Smooth muscle cell (in vitro differentiated cells): ENCODE measurements at regions not wholly inside any gene's neighbourhood (a gene's known extent, or its start where the extent isn't known, plus 50 kb on each side); places are given as distances from the start of the nearest gene placed in this dataset.

Experiments used
- DNase-seq: peaks from one replicate; lab custom pipeline; 2025; ENCODE audit not compliant: unreplicated experiment; lab: John Stamatoyannopoulos, UW
- H2AFZ ChIP-seq: fragments of 200-600 bp; sonication (generic); 2 replicates; pipeline ENCODE4 v1.6.0; 2016; ENCODE audit warnings: antibody characterized with exemption, low read depth, mild to moderate bottlenecking
- H3F3A ChIP-seq: fragments of 200-600 bp; sonication (generic); 2 replicates; pipeline ENCODE4 v1.6.0; 2017; ENCODE audit warnings: antibody characterized with exemption, low read depth
- H3K27ac ChIP-seq: fragments of 200-600 bp; sonication (generic); 2 replicates; pipeline ENCODE4 v1.5.1; 2016; ENCODE audit warnings: low read depth, mild to moderate bottlenecking
- H3K27me3 ChIP-seq: fragments of 200-600 bp; sonication (generic); 2 replicates; pipeline ENCODE4 v1.6.1; 2016; ENCODE audit warnings: low read depth, mild to moderate bottlenecking
- H3K36me3 ChIP-seq: fragments of 200-600 bp; sonication (generic); 2 replicates; pipeline ENCODE4 v1.5.1; 2016; ENCODE audit warnings: low read depth
- H3K4me1 ChIP-seq: fragments of 200-600 bp; sonication (generic); 2 replicates; pipeline ENCODE4 v1.5.1; 2016; ENCODE audit warnings: low read depth
- H3K4me2 ChIP-seq: fragments of 200-600 bp; sonication (generic); 2 replicates; pipeline ENCODE4 v1.6.0; 2016; ENCODE audit warnings: mild to moderate bottlenecking
- H3K4me3 ChIP-seq: fragments of 200-600 bp; sonication (generic); 2 replicates; pipeline ENCODE4 v1.5.1; 2016; ENCODE audit warnings: mild to moderate bottlenecking
- H3K79me2 ChIP-seq: fragments of 200-600 bp; sonication (generic); 2 replicates; pipeline ENCODE4 v1.6.0; 2016; ENCODE audit warnings: low read depth, mild to moderate bottlenecking
- H3K9ac ChIP-seq: fragments of 200-600 bp; sonication (generic); 2 replicates; pipeline ENCODE4 v1.6.0; 2016; ENCODE audit warnings: low read depth
- H3K9me3 ChIP-seq: fragments of 200-600 bp; sonication (generic); replicated peaks from 2 replicates; pipeline ENCODE4 v1.5.1; 2016; ENCODE audit warnings: low read depth
- H4K20me1 ChIP-seq: fragments of 200-600 bp; sonication (generic); 2 replicates; pipeline ENCODE4 v1.6.0; 2016; ENCODE audit warnings: low read depth
- WGBS: methylation state at CpG from one replicate; pipeline ENCODE4 v1.1.7; 2016; ENCODE audit warnings: low lambda C conversion rate; 5-methylcytosine and 5-hydroxymethylcytosine counted together
- TF ChIP-seq, protein P1 (sequence below): fragments of 200-600 bp; sonication (generic); IDR thresholded peaks from 2 replicates; pipeline ENCODE4 v1.5.1; 2017; ENCODE audit warnings: borderline replicate concordance, mild to moderate bottlenecking, antibody characterized with exemption; ENCODE audit not compliant: insufficient read depth, poor library complexity, severe bottlenecking

DNA sequence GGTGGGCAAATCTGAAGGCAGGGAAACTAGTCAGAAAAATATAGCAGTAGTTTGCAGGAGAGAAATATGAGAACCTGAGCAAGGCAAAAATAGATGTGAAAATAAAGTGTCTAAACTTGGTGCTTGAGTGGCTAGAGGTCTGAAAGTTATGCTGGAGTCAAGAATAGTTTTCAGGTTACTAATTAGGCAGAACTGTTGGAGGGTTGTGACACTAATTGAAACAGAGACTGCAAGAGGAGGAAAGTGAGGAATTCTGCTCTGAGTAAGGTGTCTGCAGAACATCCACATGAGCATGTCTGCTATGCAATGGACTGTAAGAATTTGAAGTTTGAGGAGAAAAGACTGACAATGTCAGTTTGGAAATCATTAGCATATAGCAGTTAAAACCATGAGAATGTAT is 444.0 kb upstream of the LRRTM1 start:
- H4K20me1 ChIP-seq: no peaks in the 10 kb centered on the region
- no peaks in the 10 kb centered on the region for H3K4me1 ChIP-seq
- no peak overlapping the region for H2AFZ ChIP-seq
- H3K27ac ChIP-seq: no peak overlapping the region
- TF ChIP-seq, protein P1, sequence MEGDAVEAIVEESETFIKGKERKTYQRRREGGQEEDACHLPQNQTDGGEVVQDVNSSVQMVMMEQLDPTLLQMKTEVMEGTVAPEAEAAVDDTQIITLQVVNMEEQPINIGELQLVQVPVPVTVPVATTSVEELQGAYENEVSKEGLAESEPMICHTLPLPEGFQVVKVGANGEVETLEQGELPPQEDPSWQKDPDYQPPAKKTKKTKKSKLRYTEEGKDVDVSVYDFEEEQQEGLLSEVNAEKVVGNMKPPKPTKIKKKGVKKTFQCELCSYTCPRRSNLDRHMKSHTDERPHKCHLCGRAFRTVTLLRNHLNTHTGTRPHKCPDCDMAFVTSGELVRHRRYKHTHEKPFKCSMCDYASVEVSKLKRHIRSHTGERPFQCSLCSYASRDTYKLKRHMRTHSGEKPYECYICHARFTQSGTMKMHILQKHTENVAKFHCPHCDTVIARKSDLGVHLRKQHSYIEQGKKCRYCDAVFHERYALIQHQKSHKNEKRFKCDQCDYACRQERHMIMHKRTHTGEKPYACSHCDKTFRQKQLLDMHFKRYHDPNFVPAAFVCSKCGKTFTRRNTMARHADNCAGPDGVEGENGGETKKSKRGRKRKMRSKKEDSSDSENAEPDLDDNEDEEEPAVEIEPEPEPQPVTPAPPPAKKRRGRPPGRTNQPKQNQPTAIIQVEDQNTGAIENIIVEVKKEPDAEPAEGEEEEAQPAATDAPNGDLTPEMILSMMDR: no peak
- H3F3A ChIP-seq: no peaks in the 10 kb centered on the region
- DNase-seq: no peak
- no peak overlapping the region for H3K9ac ChIP-seq
- H3K9me3 ChIP-seq: no peaks in the 10 kb centered on the region
- no peak overlapping the region for H3K4me2 ChIP-seq
- no peaks in the 10 kb centered on the region for H3K27me3 ChIP-seq
- H3K36me3 ChIP-seq: no peaks in the 10 kb centered on the region
- H3K79me2 ChIP-seq: no peaks in the 10 kb centered on the region
- no peak overlapping the region for H3K4me3 ChIP-seq

DNA sequence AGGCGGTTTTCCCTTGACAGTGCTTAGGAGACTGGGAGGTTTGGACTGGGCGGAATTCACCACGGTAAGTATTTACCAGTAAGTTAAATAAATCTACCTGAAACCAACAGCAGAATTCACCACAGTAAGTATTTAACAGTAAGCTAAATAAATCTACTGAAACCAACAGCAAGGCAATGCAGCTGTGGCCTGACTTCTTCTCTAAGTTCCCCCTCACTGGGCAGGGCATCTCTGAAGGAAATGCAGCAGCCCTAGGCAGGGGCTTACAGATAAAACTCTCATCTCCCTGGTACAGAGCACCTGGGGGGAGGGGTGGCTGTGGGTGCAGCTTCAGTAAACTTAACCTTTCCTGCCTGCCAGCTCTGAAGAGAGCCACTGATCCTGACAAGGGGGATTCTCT is 432.5 kb upstream of the LRRTM1 start:
- Histone ChIP-seq H3K4me1 (no peaks in the 10 kb centered on the region), H3K79me2 (no peaks in the 10 kb centered on the region), H3K9ac (no peak overlapping the region), H2AFZ (no peak overlapping the region), H3K36me3 (no peaks in the 10 kb centered on the region), H4K20me1 (no peaks in the 10 kb centered on the region), H3K4me2 (no peak overlapping the region), H3K4me3 (no peak overlapping the region), H3K9me3 (no peaks in the 10 kb centered on the region), H3F3A (no peaks in the 10 kb centered on the region), H3K27me3 (no peaks in the 10 kb centered on the region), H3K27ac (no peak overlapping the region)
- WGBS: 100% methylated on average over 3 of the region's 3 CpGs
- TF ChIP-seq, protein P1: no peak
- DNase-seq: no peak

DNA sequence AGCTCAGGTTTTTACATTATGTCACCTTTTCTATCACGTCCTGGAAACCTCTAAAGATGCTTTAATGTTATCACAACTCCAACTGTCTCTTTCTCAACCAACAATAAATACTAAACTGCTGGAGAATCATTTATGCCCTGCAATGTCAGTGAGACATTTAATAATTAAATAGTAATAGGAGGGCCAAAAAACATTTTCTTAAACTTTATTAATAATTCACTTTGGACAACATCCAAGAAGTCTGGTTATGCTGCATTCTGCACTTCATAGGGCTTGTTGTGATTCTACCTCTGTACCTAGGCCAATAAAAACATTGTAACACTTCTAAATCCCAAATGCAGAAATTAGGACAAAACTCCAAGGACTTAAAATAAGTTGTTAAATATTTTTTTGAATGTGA is 420.4 kb upstream of the LRRTM1 start:
- no peaks in the 10 kb centered on the region for H3K36me3 ChIP-seq
- H3K79me2 ChIP-seq: no peaks in the 10 kb centered on the region
- WGBS: 97% methylated on average over 1 of the region's 1 CpG
- H2AFZ ChIP-seq: no peak overlapping the region
- no peak overlapping the region for H3K9ac ChIP-seq
- TF ChIP-seq, protein P1: no peak
- H3K27me3 ChIP-seq: no peaks in the 10 kb centered on the region
- H3F3A ChIP-seq: no peaks in the 10 kb centered on the region
- no peaks in the 10 kb centered on the region for H4K20me1 ChIP-seq
- H3K4me1 ChIP-seq: no peaks in the 10 kb centered on the region
- DNase-seq: no peak
- peaks cover 3% of the 10 kb centered on the region for H3K9me3 ChIP-seq
- H3K27ac ChIP-seq: no peak overlapping the region
- H3K4me2 ChIP-seq: no peak overlapping the region
- H3K4me3 ChIP-seq: no peak overlapping the region

DNA sequence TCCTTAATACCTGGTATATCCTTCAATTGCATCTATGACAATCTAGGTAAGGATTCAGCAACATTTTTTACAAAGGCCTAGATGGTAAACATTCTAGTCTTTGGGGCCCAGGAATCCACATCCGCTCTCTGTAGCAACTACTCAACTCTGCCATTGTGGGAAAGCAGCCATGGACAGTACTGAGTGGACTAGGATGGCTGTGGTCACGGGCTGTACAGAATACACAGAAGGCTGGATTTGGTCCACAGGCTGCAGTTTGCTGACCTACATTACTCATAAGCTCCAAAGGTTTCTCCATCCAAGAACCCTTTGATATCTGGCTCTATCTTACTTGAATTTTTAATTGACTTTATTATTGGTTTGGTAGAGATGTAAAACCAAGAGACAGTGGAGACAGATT is 418.3 kb upstream of the LRRTM1 start:
- no peaks in the 10 kb centered on the region for H3F3A ChIP-seq
- 100% methylated on average over 2 of the region's 2 CpGs for WGBS
- no peaks in the 10 kb centered on the region for H3K79me2 ChIP-seq
- H3K27me3 ChIP-seq: no peaks in the 10 kb centered on the region
- no peak overlapping the region for H3K4me2 ChIP-seq
- H3K9me3 ChIP-seq: no peaks in the 10 kb centered on the region
- H2AFZ ChIP-seq: no peak overlapping the region
- no peak overlapping the region for H3K27ac ChIP-seq
- H3K36me3 ChIP-seq: no peaks in the 10 kb centered on the region
- H3K4me3 ChIP-seq: no peak overlapping the region
- no peak for DNase-seq
- H4K20me1 ChIP-seq: no peaks in the 10 kb centered on the region
- TF ChIP-seq, protein P1: no peak
- H3K9ac ChIP-seq: no peak overlapping the region
- no peaks in the 10 kb centered on the region for H3K4me1 ChIP-seq
